SK-N-SH (cell line): ENCODE measurements at regions not wholly inside any gene's neighbourhood (a gene's known extent, or its start where the extent isn't known, plus 50 kb on each side); places are given as distances from the start of the nearest gene placed in this dataset.

Source experiments
- CTCF ChIP-seq: fragments of 200-600 bp; sonication (generic); IDR thresholded peaks from 2 replicates; pipeline ENCODE4 v1.6.1; 2017; ENCODE audit warnings: antibody characterized with exemption, mild to moderate bottlenecking, moderate library complexity
- ELF1 ChIP-seq: IDR thresholded peaks from 2 replicates; pipeline ENCODE4 v1.4.0; 2012
- EP300 ChIP-seq, 2 experiments: IDR thresholded peaks; 2 replicates each; pipeline versions ENCODE4 v1.4.0 to v1.6.1; 2012; ENCODE audit warnings: borderline replicate concordance in 1 of 2, low read depth in 1 of 2, low read length in 1 of 2
- JUND ChIP-seq: IDR thresholded peaks from 2 replicates; pipeline ENCODE4 v1.4.0; 2012
- POLR2AphosphoS5 ChIP-seq: IDR thresholded peaks from 2 replicates; pipeline ENCODE4 v1.6.1; 2012; ENCODE audit warnings: low read depth, low read length
- REST ChIP-seq: IDR thresholded peaks from 2 replicates; pipeline ENCODE4 v1.6.1; 2012; ENCODE audit warnings: mild to moderate bottlenecking, low read depth, low read length, moderate library complexity
- YY1 ChIP-seq: IDR thresholded peaks from 2 replicates; pipeline ENCODE4 v1.4.0; 2012; ENCODE audit warnings: low read depth, mild to moderate bottlenecking

- TF ChIP-seq CTCF (no peak), EP300 (IDR thresholded peaks at IDR 0.05; ENCODE audit: borderline replicate concordance in 1 of 2, low read depth in 1 of 2, low read length in 1 of 2) (no peak), ELF1 (no peak), POLR2AphosphoS5 (no peak), JUND (no peak), REST (no peak), YY1 (no peak)
Observed at GRCh38 chr5:173680660-173681242, 64.3 kb upstream of the BOD1 start.
